HuH-7 (cell line): ENCODE measurements at regions not wholly inside any gene's neighbourhood (a gene's known extent, or its start where the extent isn't known, plus 50 kb on each side); places are given as distances from the start of the nearest gene placed in this dataset.
"Not testable (repeated sequence)": the region's sequence is repeated elsewhere in the genome, so short reads cannot be mapped to it uniquely, and the experiment has no call there.

Experiments used
- DNase-seq: peaks from one replicate; pipeline ENCODE4 v3.0.0; 2011; ENCODE audit warnings: low spot score

DNA sequence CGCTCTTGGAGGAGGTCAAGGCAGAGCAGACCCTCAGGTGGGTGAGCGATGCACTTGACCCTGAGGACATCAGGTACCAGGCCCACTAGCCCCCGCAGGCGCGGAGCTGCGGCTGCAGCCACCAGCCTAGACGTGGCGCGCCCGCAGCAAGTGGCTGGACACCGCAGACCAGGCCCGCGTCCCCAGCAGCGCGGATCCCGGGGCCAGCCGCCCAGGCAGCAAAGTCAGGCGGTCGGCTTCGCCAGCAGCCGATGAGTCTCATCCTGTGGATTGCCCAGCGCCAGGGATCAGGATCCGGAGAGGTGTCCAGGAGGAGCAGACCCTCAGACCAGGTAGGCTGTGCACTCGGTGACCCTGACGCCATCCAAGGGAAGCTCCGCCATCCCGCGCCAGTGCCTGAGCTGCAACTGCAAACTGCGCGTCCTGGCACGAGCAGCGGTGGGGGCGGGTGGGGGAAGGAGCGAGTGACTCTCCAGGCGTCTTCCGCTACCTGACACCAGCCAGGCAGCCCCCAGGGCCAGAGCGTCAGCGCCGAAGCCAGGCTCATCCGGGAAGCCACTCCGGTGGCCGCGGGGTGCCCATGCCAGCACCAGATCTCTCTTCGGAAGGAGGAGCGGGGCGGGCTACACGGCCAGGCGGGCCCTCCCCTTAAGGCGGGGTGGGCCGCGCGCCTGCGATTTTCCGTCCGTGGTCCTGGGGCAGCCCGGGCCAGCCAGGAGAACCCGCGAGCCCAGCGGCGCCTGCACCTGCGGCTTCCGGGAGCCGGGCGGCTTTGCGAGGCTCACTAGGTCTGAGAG, 92.6 kb upstream of the THOC3 start:
- not testable (repeated sequence) for DNase-seq

DNA sequence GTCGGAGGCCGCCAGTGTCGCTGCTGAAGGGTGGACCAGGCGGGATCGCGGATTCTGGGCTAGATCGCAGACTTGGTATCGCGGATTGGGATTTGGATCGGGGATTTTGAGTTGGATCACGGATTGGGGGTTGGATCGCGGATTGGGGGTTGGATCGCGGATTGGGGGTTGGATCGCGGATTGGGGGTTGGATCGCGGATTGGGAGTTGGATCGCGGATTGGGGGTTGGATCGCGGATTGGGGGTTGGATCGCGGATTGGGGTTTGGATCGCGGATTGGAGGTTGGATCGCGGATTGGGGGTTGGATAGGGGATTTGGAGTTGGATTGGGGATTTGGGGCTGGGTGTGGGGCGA, 93.1 kb upstream of the THOC3 start:
- DNase-seq = not testable (repeated sequence)

DNA sequence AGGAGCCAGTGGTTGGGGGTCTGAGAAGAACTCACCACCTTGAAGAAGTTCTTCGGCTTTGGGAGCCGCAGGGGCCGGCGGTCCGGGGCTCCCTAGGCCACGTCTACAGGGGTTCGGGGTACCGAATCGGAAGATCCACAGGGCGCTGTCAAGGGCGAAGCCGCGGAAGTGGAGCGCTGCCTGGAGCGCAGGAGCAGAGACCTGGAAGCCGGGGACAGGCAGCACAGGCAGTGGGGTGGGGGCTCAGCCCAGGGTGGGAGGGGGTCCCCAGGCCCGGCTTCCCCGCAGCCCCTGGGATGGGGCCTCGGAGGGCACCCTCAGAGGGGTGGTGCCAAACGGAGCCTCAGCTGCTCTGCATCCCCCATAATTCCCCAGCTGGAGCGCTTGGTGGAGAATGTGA, 93.5 kb upstream of the THOC3 start:
- not testable (repeated sequence) for DNase-seq

DNA sequence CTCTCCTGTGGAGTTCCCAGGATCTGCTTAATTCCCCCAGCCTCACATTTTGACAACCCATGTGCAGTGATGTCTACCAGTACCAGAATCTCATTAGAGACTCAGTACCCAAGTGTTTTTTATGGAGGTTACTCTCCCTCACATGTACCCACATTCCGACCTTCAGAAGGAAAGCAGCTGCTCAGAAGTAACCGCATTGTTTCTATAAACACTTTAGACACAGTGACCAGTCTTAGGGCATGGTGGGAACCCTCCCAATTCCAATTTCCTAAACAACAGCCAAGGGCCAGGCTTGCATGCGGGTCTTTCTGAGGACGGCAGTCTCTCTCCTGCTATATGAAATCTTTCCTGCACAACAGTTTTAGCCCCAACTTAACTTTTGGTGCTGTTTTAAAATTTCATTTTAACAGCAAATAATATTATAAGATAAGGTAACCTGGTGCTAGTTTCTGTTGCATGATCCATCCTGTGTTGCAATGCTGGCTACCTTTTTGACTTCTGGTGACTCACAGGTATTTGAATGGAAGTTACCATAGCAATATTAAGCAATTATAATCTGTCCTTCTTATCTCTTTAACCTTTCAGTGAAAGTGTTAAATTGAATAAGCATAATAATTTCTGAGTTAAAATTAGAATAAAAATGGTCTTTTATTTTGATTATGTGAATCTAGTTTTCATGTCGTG, 98.3 kb upstream of the THOC3 start:
- not testable (repeated sequence) for DNase-seq

DNA sequence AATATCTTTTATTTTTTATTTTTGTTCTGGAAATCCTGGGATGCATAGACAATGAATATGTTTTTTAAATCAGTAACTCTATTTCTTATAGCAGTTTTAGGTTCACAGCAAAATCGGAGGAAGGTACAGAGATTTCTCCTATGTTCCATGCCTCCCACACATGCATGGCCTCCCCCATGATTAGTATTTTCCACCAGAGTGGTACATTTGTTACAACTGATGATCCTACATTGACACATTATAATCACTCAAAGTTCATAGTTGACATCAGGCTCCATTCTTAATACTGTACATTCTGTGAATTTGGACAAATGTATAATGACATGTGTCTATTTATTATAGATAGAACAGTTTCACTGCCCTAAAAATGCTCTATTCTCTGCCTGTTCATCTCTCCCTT, 99.0 kb upstream of the THOC3 start:
- not testable (repeated sequence) for DNase-seq

DNA sequence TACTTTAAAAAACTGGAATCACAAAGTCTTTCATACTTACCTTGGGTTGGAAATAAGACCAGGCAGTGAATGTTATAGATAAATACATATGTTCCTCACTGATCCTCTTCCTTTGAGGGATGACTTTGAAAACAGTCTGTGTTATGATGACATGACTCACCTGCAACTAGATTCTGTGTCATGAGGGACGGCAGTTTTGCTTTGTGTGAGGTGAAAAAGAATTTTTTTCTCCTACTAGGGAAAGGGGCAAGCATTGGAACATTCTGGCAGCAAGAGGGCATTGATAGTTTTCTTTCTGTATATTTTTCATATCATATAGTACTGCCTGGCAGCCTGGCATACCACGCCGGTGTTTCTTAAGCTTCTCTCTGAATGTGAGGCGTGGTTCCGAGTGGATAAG, 99.8 kb upstream of the THOC3 start:
- not testable (repeated sequence) for DNase-seq

DNA sequence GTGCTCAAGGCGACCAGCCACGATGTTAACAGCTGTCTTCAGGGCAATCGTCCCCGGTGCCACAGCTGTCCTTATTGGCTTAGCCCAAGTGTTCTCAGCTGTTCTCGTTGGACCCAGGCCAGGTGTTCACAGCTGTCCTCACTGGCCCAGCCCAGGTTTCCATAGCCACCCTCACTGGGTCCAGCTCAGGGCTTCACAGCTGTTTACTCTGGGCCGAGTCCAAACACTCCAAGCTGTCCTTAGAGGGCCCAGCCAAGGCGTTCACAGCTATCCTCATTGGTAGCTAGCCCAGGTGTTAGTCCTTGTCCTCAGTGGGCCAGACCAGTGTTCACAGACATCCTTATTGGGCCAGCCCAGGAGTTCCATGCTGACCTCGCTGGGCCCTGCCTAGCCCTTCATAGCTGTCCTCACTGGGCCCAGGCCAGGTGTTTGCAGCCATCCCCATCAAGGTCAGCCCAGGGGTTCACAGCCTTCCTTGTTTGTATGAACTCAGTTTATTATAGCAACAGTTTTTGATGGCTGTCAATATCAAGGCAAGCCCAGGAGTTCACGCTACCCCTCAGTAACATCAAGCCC, 106.0 kb upstream of the THOC3 start:
- DNase-seq = not testable (repeated sequence)

DNA sequence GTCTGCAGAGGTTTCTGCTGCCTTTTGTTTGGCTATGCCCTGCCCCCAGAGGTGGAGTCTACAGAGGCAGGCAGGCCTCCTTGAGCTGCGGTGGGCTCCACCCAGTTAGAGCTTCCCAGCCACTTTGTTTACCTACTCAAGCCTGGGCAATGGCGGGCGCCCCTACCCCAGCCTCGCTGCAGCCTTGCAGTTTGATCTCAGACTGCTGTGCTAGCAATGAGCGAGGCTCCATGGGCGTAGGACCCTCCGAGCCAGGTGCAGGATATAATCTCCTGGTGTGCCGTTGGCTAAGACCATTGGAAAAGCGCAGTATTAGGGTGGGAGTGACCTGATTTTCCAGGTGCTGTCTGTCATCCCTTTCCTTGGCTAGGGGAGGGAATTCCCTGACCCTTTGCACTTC, 115.6 kb upstream of the THOC3 start:
- DNase-seq = not testable (repeated sequence)

DNA sequence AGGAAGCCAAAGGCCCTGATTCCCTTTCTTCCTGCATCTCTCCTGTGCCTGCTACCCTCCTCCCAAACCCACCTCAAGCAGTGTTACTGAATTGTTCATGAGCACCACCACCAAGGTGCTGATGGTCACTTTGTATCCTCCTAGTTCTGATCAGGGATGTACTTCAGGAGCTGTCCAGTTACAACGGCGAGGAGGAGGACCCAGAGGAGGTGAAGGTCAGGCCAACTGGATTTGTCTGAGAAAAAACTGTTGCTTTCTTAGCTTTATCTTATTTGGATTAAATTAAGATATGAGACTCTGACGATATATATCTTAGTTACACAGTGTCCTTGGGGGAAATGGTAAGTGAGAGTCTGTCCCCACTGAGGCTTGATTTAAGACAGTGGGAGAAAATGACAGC, 135.0 kb upstream of the THOC3 start:
- DNase-seq = not testable (repeated sequence)

DNA sequence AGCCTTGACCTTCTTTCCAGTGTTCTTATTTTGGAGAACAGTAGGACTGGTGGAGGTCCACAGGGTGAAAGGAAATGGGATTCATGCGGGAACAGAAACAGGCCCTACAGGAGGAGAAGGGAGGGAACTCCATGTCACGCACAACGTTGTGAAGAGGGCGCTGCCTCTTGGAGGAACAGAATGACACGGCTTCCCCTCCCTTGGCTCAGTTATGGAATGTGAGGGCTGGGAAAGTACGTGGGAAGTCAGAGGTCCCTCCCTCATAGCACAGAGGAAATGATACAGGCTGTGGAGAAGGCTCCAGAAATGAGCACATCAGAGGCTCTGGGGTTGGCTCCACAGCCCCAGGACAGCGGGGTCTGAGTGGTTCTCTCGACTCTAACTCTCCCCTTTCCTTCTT, 125.3 kb upstream of the SIMC1 start:
- not testable (repeated sequence) for DNase-seq

DNA sequence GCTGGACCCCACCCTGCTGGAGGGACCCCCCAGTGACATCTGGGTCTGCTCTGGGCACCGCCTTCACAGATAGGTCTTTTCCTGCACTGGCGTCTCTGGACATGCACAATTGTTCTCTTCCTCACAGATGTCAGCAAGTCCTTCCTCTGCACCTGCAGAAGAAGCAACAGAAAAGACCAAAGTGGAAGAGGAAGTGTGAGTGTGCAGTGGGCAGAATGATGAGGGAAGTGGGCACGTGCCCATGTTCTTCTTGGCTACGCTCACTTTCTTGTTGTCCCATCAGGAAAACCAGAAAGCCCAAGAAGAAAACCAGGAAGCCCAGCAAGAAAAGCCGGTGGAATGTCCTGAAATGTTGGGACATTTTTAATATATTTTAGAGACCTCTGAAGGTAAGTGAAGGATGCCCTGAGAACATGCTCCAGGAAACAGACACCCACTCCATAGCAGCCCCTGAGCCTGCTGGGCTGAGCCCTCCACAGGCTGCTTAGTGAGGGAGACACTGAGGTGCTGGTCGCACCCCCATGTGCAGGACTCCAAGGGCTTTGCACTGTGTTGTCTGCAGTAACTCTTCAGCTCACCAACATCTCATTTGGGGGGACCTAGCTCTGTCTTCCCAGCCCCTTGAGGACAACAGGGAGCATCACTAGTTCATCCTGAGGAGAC, 124.4 kb upstream of the SIMC1 start:
- not testable (repeated sequence) for DNase-seq

DNA sequence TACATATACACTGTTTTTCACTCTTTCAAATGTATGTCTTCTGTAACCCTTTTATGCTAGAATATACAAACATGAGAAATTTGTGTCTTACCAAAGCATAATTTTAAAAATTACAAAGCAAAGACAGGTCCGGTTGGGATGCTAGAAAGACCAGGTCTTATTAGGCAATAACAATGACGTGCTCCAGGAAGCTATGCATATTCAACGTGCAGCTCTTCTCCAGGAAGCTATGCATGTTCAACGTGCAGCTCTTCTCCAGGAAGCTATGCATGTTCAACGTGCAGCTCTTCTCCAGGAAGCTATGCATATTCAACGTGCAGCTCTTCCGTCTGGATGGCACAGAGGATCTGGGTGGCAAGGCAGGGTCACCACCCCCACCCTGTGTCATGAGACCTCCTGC, 123.4 kb upstream of the SIMC1 start:
- DNase-seq = not testable (repeated sequence)

DNA sequence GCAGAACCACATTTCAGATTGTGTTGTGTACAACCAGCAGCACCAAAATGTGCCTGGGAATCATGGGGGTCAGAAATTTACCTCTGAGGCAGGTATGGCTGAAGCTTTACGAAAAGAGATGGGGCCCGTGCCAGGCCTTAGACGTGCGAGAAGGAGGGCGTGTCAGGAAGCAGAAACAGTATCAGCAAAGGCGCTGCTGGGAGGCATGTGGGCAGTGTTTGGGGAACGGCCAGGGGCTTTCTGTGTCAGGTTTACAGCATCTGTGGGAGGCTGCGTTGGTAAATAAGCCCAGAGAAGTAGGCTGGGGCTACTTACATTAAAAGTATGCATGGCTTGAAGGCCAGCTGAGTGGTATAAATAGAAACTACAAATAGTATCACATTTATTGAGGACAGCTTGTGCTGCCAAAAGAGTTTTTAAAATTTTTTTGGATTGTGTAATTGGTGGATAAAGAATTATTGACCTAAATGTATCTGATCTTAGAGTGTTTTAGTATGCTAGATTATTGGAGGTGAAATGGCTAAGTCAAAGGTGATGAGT, 120.5 kb upstream of the SIMC1 start:
- not testable (repeated sequence) for DNase-seq

DNA sequence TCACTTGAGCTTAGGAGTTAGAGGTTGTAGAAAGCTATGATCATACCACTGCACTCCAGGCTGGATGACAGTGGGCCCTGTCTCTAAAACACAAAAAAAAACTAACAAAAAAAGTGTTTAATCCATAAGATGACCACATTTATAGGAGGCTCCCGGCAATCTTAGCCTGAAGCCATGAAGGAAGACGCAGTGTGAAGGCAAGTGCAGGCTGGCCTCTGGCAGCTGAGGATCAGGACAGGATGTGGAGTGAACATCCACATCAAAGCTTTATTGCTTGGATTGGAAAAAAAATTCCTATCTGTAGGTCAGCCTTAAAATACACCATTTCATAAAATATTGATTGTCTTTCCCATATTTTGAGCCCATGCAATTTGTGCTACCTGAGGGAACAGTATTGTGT, 115.9 kb upstream of the SIMC1 start:
- DNase-seq = not testable (repeated sequence)

DNA sequence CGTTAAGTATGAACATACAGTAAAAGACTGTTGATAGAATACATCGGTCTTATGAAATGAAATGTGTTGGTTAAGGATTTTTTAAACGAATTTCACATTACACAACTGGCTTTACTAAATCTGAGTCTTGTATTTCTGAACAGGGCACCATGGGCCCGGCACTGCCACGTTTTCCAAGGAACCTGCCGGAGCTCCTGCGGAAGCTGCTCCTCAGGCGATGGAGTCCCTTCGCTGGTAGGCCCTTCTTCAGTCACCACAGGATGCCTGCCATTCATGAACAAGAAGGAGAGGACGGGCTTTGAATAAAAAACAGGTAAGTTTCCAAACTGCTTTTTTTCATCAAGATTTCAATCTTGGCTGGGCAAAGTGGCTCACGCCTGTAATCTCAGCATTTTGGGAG, 114.1 kb upstream of the SIMC1 start:
- DNase-seq = not testable (repeated sequence)

DNA sequence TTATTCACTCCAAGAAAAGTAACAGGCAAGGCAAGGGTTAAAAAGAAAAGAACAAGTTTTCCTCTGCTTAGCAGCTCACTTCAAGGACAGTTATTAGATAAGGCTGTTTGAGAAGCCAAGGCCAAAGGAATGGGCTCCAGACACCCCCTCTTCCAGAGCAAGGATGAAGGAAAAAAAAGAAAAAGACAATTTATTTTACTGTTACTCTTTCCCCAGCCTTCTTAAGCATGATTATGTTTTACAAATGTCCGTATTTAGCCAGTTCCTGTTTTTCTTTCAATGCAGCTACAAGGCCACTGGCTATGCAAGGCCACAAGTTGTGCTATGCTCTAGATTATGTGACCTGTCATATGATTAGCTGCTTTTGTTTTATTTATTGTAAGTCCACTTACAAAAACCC, 106.5 kb upstream of the SIMC1 start:
- DNase-seq = no peak

DNA sequence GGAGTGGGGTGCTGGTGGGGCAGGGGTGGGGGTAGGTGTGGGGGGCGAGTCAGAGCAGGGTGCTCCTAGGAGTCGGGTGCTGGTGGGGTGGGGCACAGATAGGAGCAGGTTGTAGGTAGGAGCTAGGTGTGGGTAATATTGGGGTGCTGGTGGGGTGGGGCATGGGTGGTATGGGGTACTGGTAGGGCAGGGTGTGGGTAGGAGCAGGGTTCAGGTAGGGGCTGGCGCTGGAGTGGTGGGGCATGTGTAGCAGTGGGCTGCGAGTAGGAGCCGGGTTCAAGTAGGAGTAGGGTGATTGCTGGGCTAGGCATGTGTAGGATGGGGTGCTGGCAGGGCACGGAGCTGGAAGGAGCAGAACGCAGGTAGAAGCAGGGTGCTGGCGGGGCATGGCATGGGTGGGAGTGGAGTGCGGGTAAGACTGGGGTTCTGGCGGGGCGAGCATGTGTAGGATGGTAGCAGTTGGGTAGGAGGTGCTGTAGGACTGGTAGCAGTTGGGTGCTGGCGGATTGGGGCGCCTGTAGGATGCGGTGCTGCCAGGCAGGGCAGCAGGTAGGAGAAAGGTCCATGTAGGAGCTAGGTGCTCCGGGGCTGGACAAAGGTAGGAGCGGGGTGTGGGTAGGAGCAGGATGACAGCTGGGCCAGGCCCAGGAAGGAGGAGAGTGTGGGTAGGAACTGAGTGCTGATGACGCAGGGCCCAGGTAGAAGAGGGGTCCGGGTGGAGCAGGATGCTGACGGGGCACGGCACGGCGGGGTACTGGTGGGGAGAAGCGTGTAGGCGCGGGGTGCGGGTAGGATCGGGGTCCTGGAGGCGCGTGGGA, 105.5 kb upstream of the SIMC1 start:
- no peak for DNase-seq

DNA sequence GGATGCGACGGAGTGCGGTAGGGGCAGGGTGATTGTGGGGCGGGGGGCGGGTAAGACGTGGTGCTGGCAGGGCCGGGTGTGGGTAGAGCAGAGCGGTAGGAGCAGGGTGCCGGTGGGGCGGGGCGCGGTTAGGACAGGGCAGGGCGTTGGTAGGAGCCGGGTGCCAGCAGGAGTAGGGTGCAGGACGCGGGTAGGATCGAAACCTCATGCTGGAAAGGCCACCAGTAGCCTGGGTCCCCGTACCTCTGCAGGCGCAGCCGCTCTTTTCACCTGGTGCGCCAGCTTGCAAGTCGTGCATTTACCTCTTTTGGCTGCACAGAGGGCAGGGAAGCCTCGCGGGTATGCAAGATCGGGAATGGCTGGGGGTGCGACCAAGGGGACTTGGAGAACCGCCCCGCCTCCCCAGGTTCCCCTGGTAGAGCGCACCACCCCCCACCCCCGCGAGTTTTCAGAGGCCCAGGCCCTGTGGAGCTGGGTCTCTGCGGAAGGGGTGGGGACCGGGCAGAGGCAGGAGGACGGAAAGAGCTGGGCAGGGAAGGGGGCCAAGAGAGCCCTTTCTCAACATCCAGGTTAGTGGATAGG, 104.8 kb upstream of the SIMC1 start:
- no peak for DNase-seq

DNA sequence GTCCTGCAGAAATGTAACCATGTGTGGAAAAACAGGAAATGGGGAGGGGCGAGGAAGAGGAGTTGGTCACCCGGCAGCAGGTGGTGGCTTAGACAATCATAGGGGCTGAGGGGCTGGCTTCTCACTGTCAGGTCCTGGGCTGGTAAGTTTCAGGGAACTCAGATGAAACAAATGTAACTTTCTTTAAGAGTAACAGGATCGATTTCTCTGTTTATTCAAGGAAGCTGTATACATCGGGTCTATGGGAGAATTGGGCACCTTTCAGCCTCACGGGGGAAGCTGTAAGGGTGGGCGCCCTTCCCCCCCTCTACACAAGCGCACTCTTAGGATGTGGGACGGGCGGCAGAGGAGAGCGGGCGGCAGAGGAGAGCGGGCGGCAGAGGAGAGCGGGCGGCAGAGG, 104.3 kb upstream of the SIMC1 start:
- DNase-seq = no peak

DNA sequence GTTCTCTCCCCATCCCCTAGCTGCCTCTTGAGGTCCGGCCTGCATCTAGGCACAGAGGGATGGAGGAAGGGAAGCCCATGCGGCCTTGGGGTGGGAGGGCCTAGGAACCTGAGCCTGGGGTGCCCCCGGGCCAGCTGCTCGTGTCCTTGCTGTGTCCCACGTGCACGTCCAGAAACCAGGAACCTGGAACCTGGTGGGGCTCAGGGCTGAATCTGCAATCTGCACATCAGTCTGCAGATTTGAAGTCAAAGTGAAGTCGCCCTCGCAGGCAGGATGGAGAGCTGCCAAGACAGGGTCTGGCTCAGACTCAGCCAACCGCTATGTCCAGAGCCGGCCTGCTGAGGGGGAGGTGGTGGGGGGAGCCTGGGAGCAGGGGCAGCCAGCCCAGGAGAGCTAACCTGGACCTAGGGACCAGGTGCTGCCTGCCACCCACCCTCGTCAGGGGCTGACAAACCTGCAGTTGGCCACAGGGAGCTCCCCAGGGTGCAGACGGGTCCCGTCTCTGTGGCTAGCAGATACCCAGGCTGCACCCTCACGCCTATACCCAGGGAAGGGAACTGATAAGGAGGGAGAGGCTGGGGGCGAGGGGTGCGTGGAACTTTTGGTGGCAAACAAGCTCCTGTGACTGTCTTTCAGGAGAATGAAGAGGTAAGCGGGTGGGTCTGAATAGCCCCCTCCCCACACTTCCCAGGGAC, 103.5 kb upstream of the SIMC1 start:
- no peak for DNase-seq

DNA sequence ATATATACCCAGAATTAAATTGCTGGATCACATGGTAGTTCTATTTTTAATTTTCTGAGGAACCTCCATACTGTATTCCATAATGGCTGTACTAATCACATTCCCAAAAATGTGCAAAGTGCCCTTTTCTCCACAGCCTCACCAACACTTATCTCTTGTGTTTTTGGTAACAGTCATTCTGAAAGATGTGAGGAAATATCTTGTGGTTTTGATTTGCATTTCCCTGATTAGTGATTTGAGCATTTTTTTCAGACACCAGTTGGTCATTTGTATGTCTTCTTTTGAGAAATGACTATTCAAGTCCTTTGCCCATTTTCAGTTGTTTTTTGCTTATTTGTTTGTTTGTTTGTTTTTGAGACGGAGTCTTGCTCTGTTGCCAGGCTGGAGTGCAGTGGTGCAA, 98.1 kb upstream of the SIMC1 start:
- DNase-seq = not testable (repeated sequence)
